Activated naive CD8-positive, alpha-beta T cell treated with anti-CD3 and anti-CD28 coated beads, Interleukin-2, amount 50 U/mL, for 24 hours (primary cell): ENCODE measurements at regions not wholly inside any gene's neighbourhood (a gene's known extent, or its start where the extent isn't known, plus 50 kb on each side); places are given as distances from the start of the nearest gene placed in this dataset.
A peak's percentile ranks its signal among the peaks of the same experiment; 100 is the strongest.

Experiments used
- ATAC-seq: fragments of 150-1000 bp; cut with Tn5 transposase; one replicate; pipeline ENCODE4 v1.10.0; 2021
- DNase-seq: peaks from one replicate; pipeline ENCODE4 v3.0.0; 2021
- H3K27ac Mint-ChIP-seq: one replicate; pipeline ENCODE4 v1.8.0; 2021; ENCODE audit warnings: mild to moderate bottlenecking, mixed read lengths
- H3K27me3 Mint-ChIP-seq: one replicate; pipeline ENCODE4 v1.8.0; 2021; ENCODE audit warnings: mixed read lengths
- H3K36me3 Mint-ChIP-seq: one replicate; pipeline ENCODE4 v1.8.0; 2021; ENCODE audit warnings: low read depth, mixed read lengths
- H3K4me1 Mint-ChIP-seq: one replicate; pipeline ENCODE4 v1.8.0; 2021; ENCODE audit warnings: mixed read lengths
- H3K4me3 Mint-ChIP-seq: one replicate; pipeline ENCODE4 v1.8.0; 2021; ENCODE audit warnings: mild to moderate bottlenecking, moderate library complexity, mixed read lengths
- H3K9me3 Mint-ChIP-seq: one replicate; pipeline ENCODE4 v1.8.0; 2021; ENCODE audit warnings: mixed read lengths

- Mint-ChIP-seq H3K27me3 (no peaks in the 10 kb centered on the region), H3K4me1 (peaks cover 24% of the 10 kb centered on the region), H3K4me3 (no peak overlapping the region), H3K27ac (no peak overlapping the region), H3K36me3 (no peaks in the 10 kb centered on the region), H3K9me3 (no peaks in the 10 kb centered on the region)
- ATAC-seq (no peak), DNase-seq (no peak)
Measured at GRCh38 chr2:207472343-207473048, 57.3 kb upstream of the CREB1 start.

GRCh38 chr2:207473049-207473930 is 56.5 kb upstream of the CREB1 start:
- peak; percentile 79 for ATAC-seq
- no peaks in the 10 kb centered on the region for H3K9me3 Mint-ChIP-seq

GRCh38 chr2:207473931-207474235 is 55.9 kb upstream of the CREB1 start:
- H3K36me3 Mint-ChIP-seq: no peaks in the 10 kb centered on the region

More at GRCh38 chr2:207473049-207473930, 56.5 kb upstream of the CREB1 start:
- DNase-seq: no peak
- H3K4me1 Mint-ChIP-seq: peaks cover 16% of the 10 kb centered on the region
- H3K4me3 Mint-ChIP-seq: no peak overlapping the region
- H3K27ac Mint-ChIP-seq: no peak overlapping the region
- H3K27me3 Mint-ChIP-seq: no peaks in the 10 kb centered on the region
- H3K36me3 Mint-ChIP-seq: no peaks in the 10 kb centered on the region

GRCh38 chr2:207474863-207475485 is 54.8 kb upstream of the CREB1 start:
- Mint-ChIP-seq H3K4me1 (peaks cover 30% of the 10 kb centered on the region), H3K9me3 (no peaks in the 10 kb centered on the region), H3K27me3 (no peaks in the 10 kb centered on the region), H3K4me3 (peak overlapping the region; percentile 35), H3K27ac (no peak overlapping the region), H3K36me3 (no peaks in the 10 kb centered on the region)
- DNase-seq (peak; percentile 55), ATAC-seq (no peak)

More at GRCh38 chr2:207473931-207474235, 55.9 kb upstream of the CREB1 start:
- DNase-seq: no peak
- Mint-ChIP-seq H3K4me3 (no peak overlapping the region), H3K27me3 (no peaks in the 10 kb centered on the region), H3K9me3 (no peaks in the 10 kb centered on the region), H3K4me1 (peaks cover 21% of the 10 kb centered on the region), H3K27ac (no peak overlapping the region)
- no peak for ATAC-seq

- H3K27ac Mint-ChIP-seq: no peak overlapping the region
- DNase-seq (no peak), ATAC-seq (no peak)
- peaks cover 30% of the 10 kb centered on the region for H3K4me1 Mint-ChIP-seq
- H3K36me3 Mint-ChIP-seq: no peaks in the 10 kb centered on the region
- no peaks in the 10 kb centered on the region for H3K27me3 Mint-ChIP-seq
- H3K4me3 Mint-ChIP-seq: no peak overlapping the region
- H3K9me3 Mint-ChIP-seq: no peaks in the 10 kb centered on the region
Measured at GRCh38 chr2:207475546-207475945, 54.2 kb upstream of the CREB1 start.

- Mint-ChIP-seq H3K4me3 (no peak overlapping the region), H3K27me3 (no peaks in the 10 kb centered on the region), H3K4me1 (peaks cover 41% of the 10 kb centered on the region), H3K36me3 (no peaks in the 10 kb centered on the region), H3K9me3 (no peaks in the 10 kb centered on the region), H3K27ac (no peak overlapping the region)
- ATAC-seq (no peak), DNase-seq (no peak)
Measured at GRCh38 chr2:207477896-207478295, 51.9 kb upstream of the CREB1 start.

- no peak for ATAC-seq
Measured at GRCh38 chr2:207478572-207478971, 51.2 kb upstream of the CREB1 start.

GRCh38 chr2:207479198-207479785 is 50.5 kb upstream of the CREB1 start:
- H3K4me3 Mint-ChIP-seq: no peak overlapping the region
- no peaks in the 10 kb centered on the region for H3K36me3 Mint-ChIP-seq
- H3K9me3 Mint-ChIP-seq: no peaks in the 10 kb centered on the region

More at GRCh38 chr2:207478572-207478971, 51.2 kb upstream of the CREB1 start:
- H3K4me1 Mint-ChIP-seq: peaks cover 41% of the 10 kb centered on the region
- no peaks in the 10 kb centered on the region for H3K36me3 Mint-ChIP-seq
- no peak overlapping the region for H3K4me3 Mint-ChIP-seq
- DNase-seq: no peak
- no peaks in the 10 kb centered on the region for H3K9me3 Mint-ChIP-seq
- no peak overlapping the region for H3K27ac Mint-ChIP-seq
- H3K27me3 Mint-ChIP-seq: no peaks in the 10 kb centered on the region

More at GRCh38 chr2:207479198-207479785, 50.5 kb upstream of the CREB1 start:
- no peaks in the 10 kb centered on the region for H3K27me3 Mint-ChIP-seq
- DNase-seq: no peak
- ATAC-seq: no peak
- no peak overlapping the region for H3K27ac Mint-ChIP-seq
- peaks cover 44% of the 10 kb centered on the region for H3K4me1 Mint-ChIP-seq
